Large intestine (tissue), 3 donors: ENCODE measurements at regions not wholly inside any gene's neighbourhood (a gene's known extent, or its start where the extent isn't known, plus 50 kb on each side); places are given as distances from the start of the nearest gene placed in this dataset.
A peak's percentile ranks its signal among the peaks of the same experiment; 100 is the strongest.
"Not testable (repeated sequence)": the region's sequence is repeated elsewhere in the genome, so short reads cannot be mapped to it uniquely, and the experiment has no call there.

Experiments
- DNase-seq, 2 donors: peaks; one replicate each; pipeline versions ENCODE4 v3.0.0 to v3.0.0-alpha.2; 2013
- H3K27ac ChIP-seq: one replicate; pipeline ENCODE4 v1.5.1; 2013; ENCODE audit warnings: low read length
- H3K27me3 ChIP-seq: 2 replicates; pipeline ENCODE4 v1.6.1; 2013; ENCODE audit warnings: low read length; ENCODE audit not compliant: control insufficient read depth, insufficient read depth
- H3K36me3 ChIP-seq: 2 replicates; pipeline ENCODE4 v1.6.1; 2013; ENCODE audit warnings: low read length; ENCODE audit not compliant: control insufficient read depth, insufficient read depth
- H3K4me1 ChIP-seq: one replicate; pipeline ENCODE4 v1.6.1; 2013; ENCODE audit warnings: low read length; ENCODE audit not compliant: control insufficient read depth, insufficient read depth
- H3K4me3 ChIP-seq: one replicate; pipeline ENCODE4 v1.5.1; 2013; ENCODE audit warnings: low read length
- H3K9me3 ChIP-seq: one replicate; pipeline ENCODE4 v1.6.1; 2013; ENCODE audit warnings: mild to moderate bottlenecking, low read depth, low read length, moderate library complexity; ENCODE audit not compliant: control insufficient read depth
- WGBS: methylation state at CpG from one replicate; pipeline ENCODE4 v1.1.5; 2013; ENCODE audit warnings: low lambda C conversion rate; ENCODE audit not compliant: insufficient coverage; 5-methylcytosine and 5-hydroxymethylcytosine counted together

DNA sequence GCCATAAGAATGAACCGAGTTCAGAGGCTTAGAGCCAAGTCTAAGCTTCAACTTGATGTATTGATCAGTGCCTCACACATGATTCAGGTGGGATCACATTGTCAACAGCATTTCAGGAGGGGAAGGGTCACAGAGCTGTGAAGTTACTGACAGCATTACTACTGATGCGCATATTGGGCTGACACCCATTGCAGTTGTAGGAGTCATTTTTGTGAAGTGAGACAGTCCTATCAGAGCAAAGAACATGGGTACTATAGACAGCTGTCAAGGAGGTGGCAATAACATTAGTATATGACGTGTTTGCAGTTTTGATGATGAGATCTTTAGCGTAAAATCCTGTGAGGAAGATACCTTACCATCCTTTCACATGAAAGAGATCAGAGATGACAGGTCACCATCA is 206.0 kb upstream of the RBM19 start:
- H3K4me1 ChIP-seq = no peaks in the 10 kb centered on the region
- WGBS = no CpG with 5 or more reads among the region's 4 CpGs
- H3K4me3 ChIP-seq = no peak overlapping the region
- peaks cover 3% of the 10 kb centered on the region for H3K27me3 ChIP-seq
- H3K27ac ChIP-seq = no peak overlapping the region
- no peak for DNase-seq
- no peaks in the 10 kb centered on the region for H3K36me3 ChIP-seq
- no peaks in the 10 kb centered on the region for H3K9me3 ChIP-seq

DNA sequence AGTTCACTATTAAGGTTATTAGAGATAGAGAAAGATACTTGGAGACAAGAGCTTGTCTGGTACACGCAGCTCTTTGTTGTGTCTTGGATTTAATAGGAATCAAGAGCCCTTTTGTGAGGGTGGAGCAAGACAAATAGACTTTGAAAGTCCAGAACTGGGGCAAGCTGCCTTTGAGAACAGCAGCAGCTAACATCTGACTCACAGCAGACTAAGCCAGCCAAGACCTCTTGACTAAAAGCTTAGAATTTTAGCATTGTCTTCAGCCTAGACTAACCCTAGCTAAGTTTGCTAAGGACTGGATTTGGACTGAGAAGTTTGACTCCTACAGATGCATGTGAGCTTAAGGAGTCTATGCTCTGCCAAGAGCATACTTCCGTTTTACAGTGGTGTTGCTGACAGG is 201.9 kb upstream of the RBM19 start:
- no peak overlapping the region for H3K4me3 ChIP-seq
- no peaks in the 10 kb centered on the region for H3K36me3 ChIP-seq
- H3K9me3 ChIP-seq = no peaks in the 10 kb centered on the region
- peaks cover 15% of the 10 kb centered on the region for H3K27me3 ChIP-seq
- WGBS = no CpG with 5 or more reads among the region's 2 CpGs
- no peak for DNase-seq
- no peak overlapping the region for H3K27ac ChIP-seq
- no peaks in the 10 kb centered on the region for H3K4me1 ChIP-seq

DNA sequence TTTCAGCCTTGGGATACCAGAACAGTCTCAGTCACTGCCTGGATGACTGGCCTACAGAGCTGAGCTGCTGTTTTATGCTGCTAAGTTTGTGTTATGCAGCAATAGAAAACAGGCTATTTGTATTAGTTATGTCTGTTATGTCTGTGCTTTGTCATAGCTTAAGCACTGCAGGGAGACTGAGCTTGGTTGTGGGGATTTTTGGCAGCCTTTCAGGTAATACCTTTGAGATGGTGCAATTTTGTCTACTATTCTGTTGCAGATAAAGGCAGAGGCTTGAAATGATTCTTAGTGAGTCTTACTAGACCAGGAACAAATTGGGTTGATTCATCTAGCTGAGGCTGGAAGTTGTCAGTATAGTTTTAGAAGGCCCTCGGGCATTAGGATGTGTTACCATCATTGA is 201.3 kb upstream of the RBM19 start:
- no CpG with 5 or more reads among the region's 1 CpG for WGBS
- DNase-seq = no peak
- Histone ChIP-seq H3K36me3 (no peaks in the 10 kb centered on the region), H3K27me3 (peaks cover 15% of the 10 kb centered on the region), H3K4me1 (no peaks in the 10 kb centered on the region), H3K4me3 (no peak overlapping the region), H3K9me3 (no peaks in the 10 kb centered on the region), H3K27ac (no peak overlapping the region)

DNA sequence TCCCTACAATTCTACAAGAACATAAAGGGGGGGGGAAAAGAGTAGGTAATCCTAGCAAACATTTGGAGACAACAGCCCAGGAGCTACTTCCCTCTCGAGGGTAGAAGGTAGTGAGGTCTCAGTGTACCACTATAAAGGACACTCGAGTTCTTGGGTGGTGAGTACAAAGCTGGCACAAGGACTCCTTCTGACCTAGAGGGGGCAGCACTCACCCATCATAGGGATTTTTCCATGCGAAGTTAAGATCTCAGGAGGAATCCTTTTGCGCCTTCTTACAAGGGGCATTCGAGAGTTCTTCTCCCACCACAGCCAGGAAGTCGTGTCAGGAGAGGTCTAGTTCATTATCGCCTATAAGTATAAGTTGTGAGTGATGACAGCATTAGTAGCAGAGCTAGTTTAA is 200.2 kb upstream of the RBM19 start:
- peak; percentile 3 to 4 for DNase-seq
- H3K4me3 ChIP-seq = no peak overlapping the region
- H3K36me3 ChIP-seq = no peaks in the 10 kb centered on the region
- no CpG with 5 or more reads among the region's 7 CpGs for WGBS
- H3K9me3 ChIP-seq = no peaks in the 10 kb centered on the region
- H3K27me3 ChIP-seq = peaks cover 15% of the 10 kb centered on the region
- H3K27ac ChIP-seq = no peak overlapping the region
- no peaks in the 10 kb centered on the region for H3K4me1 ChIP-seq

DNA sequence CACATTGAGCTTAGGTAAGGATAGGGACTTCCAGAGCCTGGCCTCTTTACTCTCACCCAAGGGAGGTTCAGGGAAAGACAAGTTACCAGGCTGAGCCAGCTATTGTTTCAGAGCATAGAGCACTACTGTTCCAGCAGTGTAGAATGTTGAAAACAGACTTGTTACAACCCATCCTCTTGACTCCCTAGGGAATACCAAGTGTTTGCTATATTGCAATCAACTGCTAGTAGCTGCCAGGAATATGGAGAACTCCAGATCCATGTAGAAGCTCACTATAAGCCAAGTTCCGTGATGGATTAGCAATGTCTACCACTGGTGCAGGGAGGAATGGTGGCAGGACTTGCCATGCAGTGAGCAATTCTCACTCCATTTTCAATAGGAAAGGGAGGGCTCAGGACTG is 199.8 kb upstream of the RBM19 start:
- Histone ChIP-seq H3K27ac (no peak overlapping the region), H3K36me3 (no peaks in the 10 kb centered on the region), H3K4me1 (no peaks in the 10 kb centered on the region), H3K4me3 (no peak overlapping the region), H3K27me3 (peaks cover 15% of the 10 kb centered on the region), H3K9me3 (no peaks in the 10 kb centered on the region)
- WGBS = no CpG with 5 or more reads among the region's 1 CpG
- no peak for DNase-seq

DNA sequence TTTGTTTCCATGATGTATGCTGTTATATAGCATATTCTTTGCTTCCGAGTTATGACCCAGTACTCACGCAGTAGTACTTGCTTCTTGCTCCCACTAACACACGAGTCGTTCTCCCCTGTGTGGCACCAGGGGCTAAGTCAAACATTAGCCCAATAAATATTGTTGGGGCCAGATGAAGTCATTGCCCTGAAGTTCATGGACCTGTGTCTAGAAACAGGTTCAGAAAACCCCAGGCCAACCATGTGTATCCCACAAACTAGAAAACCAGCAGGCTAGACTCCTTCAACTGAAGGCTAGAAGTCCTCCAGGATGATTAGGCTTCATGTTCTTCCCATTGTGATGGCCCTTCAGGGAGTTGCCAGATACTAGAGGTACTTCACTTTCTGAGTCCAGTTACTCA is 198.2 kb upstream of the RBM19 start:
- H3K4me3 ChIP-seq = no peak overlapping the region
- no peak for DNase-seq
- H3K27ac ChIP-seq = no peak overlapping the region
- H3K4me1 ChIP-seq = no peaks in the 10 kb centered on the region
- H3K36me3 ChIP-seq = no peaks in the 10 kb centered on the region
- no peaks in the 10 kb centered on the region for H3K9me3 ChIP-seq
- peaks cover 15% of the 10 kb centered on the region for H3K27me3 ChIP-seq
- WGBS = 100% methylated on average over 1 of the region's 4 CpGs

DNA sequence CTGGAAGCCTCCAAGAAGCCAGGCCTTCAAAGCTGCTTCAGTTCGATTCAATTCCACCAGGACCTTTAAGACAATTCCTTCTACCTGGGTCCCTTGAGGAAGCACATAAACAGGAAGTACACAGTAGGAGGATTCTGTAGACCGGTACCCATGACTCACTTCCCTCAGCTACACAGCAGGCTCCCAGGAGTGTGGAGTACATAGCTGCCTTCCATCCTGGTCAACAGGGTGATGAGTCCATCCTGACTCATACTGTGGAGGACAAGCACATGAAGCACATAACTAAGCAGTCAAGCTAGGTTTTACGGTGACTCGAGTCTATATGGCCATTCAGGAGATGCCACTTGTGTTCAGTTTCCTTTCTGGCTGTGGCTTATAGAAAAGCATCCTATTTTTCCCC is 197.6 kb upstream of the RBM19 start:
- DNase-seq = no peak
- no peaks in the 10 kb centered on the region for H3K4me1 ChIP-seq
- peaks cover 15% of the 10 kb centered on the region for H3K27me3 ChIP-seq
- no peak overlapping the region for H3K4me3 ChIP-seq
- H3K9me3 ChIP-seq = no peaks in the 10 kb centered on the region
- no peak overlapping the region for H3K27ac ChIP-seq
- WGBS = no CpG with 5 or more reads among the region's 4 CpGs
- H3K36me3 ChIP-seq = no peaks in the 10 kb centered on the region

DNA sequence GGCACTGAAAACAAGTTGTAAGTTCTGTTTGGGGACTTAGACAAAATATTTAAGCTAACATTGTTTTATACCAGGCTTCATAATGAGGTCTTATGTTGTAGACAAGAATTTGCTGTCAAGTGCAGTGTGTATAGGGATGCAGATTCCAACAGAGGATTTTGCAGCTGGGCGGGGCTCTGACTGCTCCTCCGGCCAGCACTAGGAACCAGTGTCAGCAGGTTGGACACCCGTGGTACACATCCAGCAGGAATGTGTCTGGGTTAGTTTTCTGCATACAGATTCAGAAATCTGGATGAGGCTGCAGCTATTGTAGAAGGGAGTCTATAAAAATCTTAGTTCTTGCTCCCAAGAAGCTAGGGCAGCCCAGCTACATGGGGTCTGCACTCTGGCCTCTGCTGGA is 194.3 kb upstream of the RBM19 start:
- H3K27ac ChIP-seq = no peak overlapping the region
- H3K4me1 ChIP-seq = no peaks in the 10 kb centered on the region
- no peak overlapping the region for H3K4me3 ChIP-seq
- no CpG with 5 or more reads among the region's 3 CpGs for WGBS
- no peaks in the 10 kb centered on the region for H3K36me3 ChIP-seq
- H3K27me3 ChIP-seq = peaks cover 3% of the 10 kb centered on the region
- DNase-seq = no peak
- H3K9me3 ChIP-seq = no peaks in the 10 kb centered on the region

DNA sequence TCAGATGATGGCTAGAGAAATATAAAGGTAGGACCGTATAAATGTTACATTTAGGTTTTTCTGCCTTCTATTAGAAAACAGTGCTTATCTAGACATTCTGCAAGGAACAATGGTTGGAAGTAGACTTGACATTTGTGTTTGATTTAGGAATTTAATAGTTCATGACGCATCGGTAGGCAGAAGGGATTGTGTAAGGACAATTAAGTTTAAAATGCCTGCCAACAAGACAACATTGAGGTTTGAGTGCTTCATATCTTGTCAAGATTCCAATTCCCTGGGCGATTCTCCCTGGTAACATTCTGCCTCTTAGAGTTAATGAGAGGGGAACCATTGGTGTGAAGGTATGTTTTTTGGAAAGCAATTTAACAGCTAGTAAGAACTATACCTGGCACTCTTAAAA is 186.8 kb upstream of the RBM19 start:
- 100% methylated on average over 1 of the region's 4 CpGs for WGBS
- H3K4me1 ChIP-seq = no peaks in the 10 kb centered on the region
- no peak overlapping the region for H3K4me3 ChIP-seq
- no peaks in the 10 kb centered on the region for H3K9me3 ChIP-seq
- no peak for DNase-seq
- H3K36me3 ChIP-seq = no peaks in the 10 kb centered on the region
- peaks cover 7% of the 10 kb centered on the region for H3K27me3 ChIP-seq
- H3K27ac ChIP-seq = no peak overlapping the region

DNA sequence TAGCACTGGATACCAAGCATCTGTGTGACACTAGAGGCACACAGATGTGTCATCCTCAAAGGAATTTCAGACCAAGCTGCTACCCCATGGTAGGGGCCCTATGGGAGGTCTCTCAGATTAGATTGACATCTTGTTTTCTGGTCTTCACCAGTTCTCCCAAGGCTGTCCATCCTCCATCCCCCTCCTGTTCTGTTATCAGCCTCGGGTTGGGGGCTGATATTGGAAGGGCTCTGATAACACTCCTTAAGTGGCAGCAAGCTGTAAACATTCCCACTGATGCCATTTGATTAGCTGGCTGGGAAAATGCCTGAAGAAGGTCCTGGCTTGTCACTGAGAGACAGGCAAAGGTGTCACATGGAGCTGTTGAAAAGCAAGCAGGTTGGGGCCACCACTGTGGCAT is 185.9 kb upstream of the RBM19 start:
- H3K4me3 ChIP-seq = no peak overlapping the region
- H3K27me3 ChIP-seq = peaks cover 7% of the 10 kb centered on the region
- H3K9me3 ChIP-seq = no peaks in the 10 kb centered on the region
- H3K27ac ChIP-seq = no peak overlapping the region
- WGBS = no CpG with 5 or more reads among the region's 1 CpG
- DNase-seq = no peak
- H3K36me3 ChIP-seq = no peaks in the 10 kb centered on the region
- no peaks in the 10 kb centered on the region for H3K4me1 ChIP-seq

DNA sequence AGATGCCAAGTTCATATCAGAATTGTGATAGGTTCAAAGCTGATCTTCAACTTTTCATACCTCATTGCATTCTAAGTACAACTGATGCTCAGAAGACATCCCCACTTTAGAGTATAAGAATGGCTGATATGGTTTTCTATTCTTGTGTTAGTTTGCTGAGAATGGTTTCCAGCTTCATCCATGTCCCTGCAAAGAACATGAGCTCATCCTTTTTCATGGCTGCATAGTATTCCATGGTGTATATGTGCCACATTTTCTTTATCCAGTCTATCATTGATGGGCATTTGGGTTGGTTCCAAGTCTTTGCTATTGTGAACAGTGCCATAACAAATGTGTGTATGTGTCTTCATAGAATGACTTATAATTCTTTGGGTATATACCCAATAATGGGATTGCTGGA is 184.5 kb upstream of the RBM19 start:
- not testable (repeated sequence) for H3K4me3 ChIP-seq, H3K36me3 ChIP-seq, H3K4me1 ChIP-seq, H3K27me3 ChIP-seq, H3K9me3 ChIP-seq, H3K27ac ChIP-seq, DNase-seq
